Prostate gland (tissue), 2 donors: ENCODE measurements at regions not wholly inside any gene's neighbourhood (a gene's known extent, or its start where the extent isn't known, plus 50 kb on each side); places are given as distances from the start of the nearest gene placed in this dataset.

Experiments
- DNase-seq: peaks from one replicate; pipeline ENCODE4 v3.0.0-alpha.2; 2019; ENCODE audit warnings: low spot score
- H3K27ac ChIP-seq, 2 donors: fragments of 200-600 bp; sonication (generic); 2 replicates each; pipeline ENCODE4 v1.5.1; 2017 to 2019
- H3K27me3 ChIP-seq: fragments of 200-600 bp; sonication (generic); replicated peaks from 2 replicates; pipeline ENCODE4 v1.5.1; 2019; ENCODE audit not compliant: insufficient read depth
- H3K36me3 ChIP-seq, 2 donors: fragments of 200-600 bp; sonication (generic); 1 replicate in 1 of 2; 2 replicates in 1 of 2; pipeline versions ENCODE4 v1.5.1 to v1.8.1; 2017 to 2019
- H3K4me1 ChIP-seq: fragments of 200-600 bp; sonication (generic); replicated peaks from 2 replicates; pipeline ENCODE4 v1.5.1; 2019
- H3K4me3 ChIP-seq, 2 donors: fragments of 200-600 bp; sonication (generic); 2 replicates each; pipeline ENCODE4 v1.5.1; 2017 to 2019
- H3K9me3 ChIP-seq: fragments of 200-600 bp; sonication (generic); 2 replicates; pipeline ENCODE4 v1.5.1; 2017
- CTCF ChIP-seq, 4 experiments: fragments of 200-600 bp in 2 of 4; fragments of 450-650 bp in 2 of 4; sonication (generic) in 2 of 4; IDR thresholded peaks; 1 replicate in 3 of 4; 2 replicates in 1 of 4; pipeline ENCODE4 v1.5.1; 2016 to 2019; ENCODE audit warnings: antibody characterized with exemption in 4 of 4, mild to moderate bottlenecking in 2 of 4, moderate library complexity in 2 of 4
- POLR2A ChIP-seq: fragments of 450-650 bp; IDR thresholded peaks from one replicate; pipeline ENCODE4 v1.6.1; 2016; ENCODE audit warnings: antibody characterized with exemption, mild to moderate bottlenecking
- POLR2AphosphoS5 ChIP-seq: sonication (generic); formaldehyde crosslinking; IDR thresholded peaks from one replicate; pipeline ENCODE4 v1.6.1; 2017; ENCODE audit warnings: antibody characterized with exemption
- WGBS: methylation state at CpG from one replicate; pipeline ENCODE4 v1.1.5; 2018; 5-methylcytosine and 5-hydroxymethylcytosine counted together
- intact Hi-C: fragments of 100-400 bp; cut with DNase I; formaldehyde crosslinking; loops from one replicate; pipeline ENCODE4 v1.14.2; 2022

DNA sequence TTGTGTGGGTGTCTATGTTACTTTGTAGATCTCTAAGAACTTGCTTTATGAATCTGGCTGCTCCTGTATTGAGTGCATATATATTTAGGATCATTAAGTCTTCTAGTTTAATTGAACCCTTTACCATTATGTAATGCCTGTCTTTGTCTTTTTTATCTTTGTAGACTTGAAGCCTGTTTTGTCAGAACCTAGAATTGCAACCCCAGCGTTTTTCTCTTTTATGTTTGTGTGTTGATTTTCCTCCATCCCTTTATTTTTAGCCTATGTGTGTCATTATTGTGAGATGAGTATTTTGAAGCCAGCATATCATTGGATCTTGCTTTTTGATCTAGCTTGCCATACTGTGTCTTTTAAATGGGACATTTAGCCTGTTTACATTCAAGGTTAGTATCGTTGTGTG is 573.2 kb downstream of the BRINP3 start:
- Histone ChIP-seq H3K9me3 (no peaks in the 10 kb centered on the region), H3K27me3 (no peaks in the 10 kb centered on the region), H3K27ac (no peak overlapping the region), H3K4me1 (no peaks in the 10 kb centered on the region), H3K36me3 (no peaks in the 10 kb centered on the region), H3K4me3 (no peak overlapping the region)
- WGBS = 81% methylated on average over 2 of the region's 2 CpGs
- intact Hi-C loops = no loop called here
- no peak for DNase-seq
- no peak for TF ChIP-seq POLR2AphosphoS5
- TF ChIP-seq CTCF (IDR thresholded peaks at IDR 0.05) = no peak
- no peak for TF ChIP-seq POLR2A

DNA sequence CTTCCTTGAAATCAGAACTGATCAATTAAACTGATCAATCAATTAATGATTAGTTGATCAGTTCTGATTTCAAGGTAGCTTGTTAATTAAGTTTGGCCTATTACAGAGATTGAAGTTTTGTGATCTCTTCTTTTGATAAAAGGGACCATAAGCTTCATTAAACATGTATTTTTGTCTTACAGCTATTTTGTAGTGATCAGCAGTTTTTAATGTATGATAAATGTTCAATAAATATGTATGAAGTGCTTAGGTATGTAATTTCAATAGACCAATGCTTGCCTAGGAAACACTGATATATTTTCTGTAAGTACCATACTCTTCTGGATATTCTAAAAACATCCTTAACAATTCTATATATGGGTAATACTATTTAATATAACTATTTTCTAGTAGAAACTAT is 569.6 kb downstream of the BRINP3 start:
- TF ChIP-seq CTCF (IDR thresholded peaks at IDR 0.05) = no peak
- TF ChIP-seq POLR2AphosphoS5 = no peak
- no peak for TF ChIP-seq POLR2A
- Histone ChIP-seq H3K4me3 (no peak overlapping the region), H3K27ac (no peak overlapping the region), H3K4me1 (no peaks in the 10 kb centered on the region), H3K27me3 (no peaks in the 10 kb centered on the region), H3K9me3 (no peaks in the 10 kb centered on the region), H3K36me3 (no peaks in the 10 kb centered on the region)
- DNase-seq = no peak
- intact Hi-C loops = no loop called here

DNA sequence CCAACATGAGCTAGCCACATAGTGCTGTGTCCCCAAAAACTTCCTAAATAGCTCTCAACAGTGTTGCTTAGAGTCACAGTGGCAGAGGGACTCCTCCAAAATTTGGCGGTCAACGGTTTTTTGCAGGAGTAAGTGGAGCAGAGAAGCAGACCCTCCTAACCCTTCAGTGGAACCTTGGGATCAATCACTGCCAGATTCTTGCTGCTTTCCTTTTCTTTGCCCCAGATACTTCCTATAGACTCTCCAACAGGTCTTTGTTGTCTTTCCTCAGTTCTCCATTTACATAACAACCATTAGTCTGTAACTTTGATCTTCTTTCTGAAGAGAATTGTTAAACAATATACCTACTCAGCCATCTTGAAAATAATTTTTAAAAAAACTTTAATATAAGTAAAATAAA is 556.1 kb downstream of the BRINP3 start:
- Histone ChIP-seq H3K27ac (no peak overlapping the region), H3K27me3 (no peaks in the 10 kb centered on the region), H3K9me3 (no peaks in the 10 kb centered on the region), H3K4me1 (no peaks in the 10 kb centered on the region), H3K36me3 (no peaks in the 10 kb centered on the region), H3K4me3 (no peak overlapping the region)
- intact Hi-C loops = no loop called here
- no peak for DNase-seq
- WGBS = 91% methylated on average over 2 of the region's 2 CpGs
- TF ChIP-seq POLR2A = no peak
- no peak for TF ChIP-seq POLR2AphosphoS5
- TF ChIP-seq CTCF (IDR thresholded peaks at IDR 0.05) = no peak

DNA sequence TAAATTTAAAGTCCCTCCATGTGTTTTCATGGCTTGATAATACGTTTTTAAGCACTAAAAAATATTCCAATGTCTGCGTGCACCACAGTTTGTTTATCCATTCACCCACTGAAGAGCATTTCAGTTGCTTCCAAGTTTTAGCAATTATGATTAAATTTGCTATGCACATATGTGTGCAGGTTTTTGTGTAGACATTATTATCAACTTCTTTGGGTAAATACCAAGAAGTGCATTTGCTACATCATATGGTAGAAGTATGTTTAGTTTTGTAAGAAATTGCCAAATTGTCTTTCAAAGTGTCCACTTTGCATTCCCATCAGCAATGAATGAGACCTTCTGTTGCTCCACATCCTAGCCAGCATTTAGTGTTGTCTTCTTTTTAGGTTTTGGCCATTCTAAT is 550.0 kb downstream of the BRINP3 start:
- no peak for TF ChIP-seq POLR2A
- no peak for TF ChIP-seq POLR2AphosphoS5
- no peak for TF ChIP-seq CTCF (IDR thresholded peaks at IDR 0.05)
- WGBS = 81% methylated on average over 2 of the region's 2 CpGs
- no peak overlapping the region for H3K4me3 ChIP-seq
- no peaks in the 10 kb centered on the region for H3K36me3 ChIP-seq
- no peak for DNase-seq
- no peaks in the 10 kb centered on the region for H3K9me3 ChIP-seq
- no peaks in the 10 kb centered on the region for H3K4me1 ChIP-seq
- intact Hi-C loops = no loop called here
- H3K27ac ChIP-seq = no peak overlapping the region
- no peaks in the 10 kb centered on the region for H3K27me3 ChIP-seq

GRCh38 chr1:189929501-189930099 is 548.1 kb downstream of the BRINP3 start:
- Histone ChIP-seq H3K36me3 (no peaks in the 10 kb centered on the region), H3K27me3 (no peaks in the 10 kb centered on the region), H3K27ac (no peak overlapping the region), H3K4me3 (no peak overlapping the region), H3K9me3 (no peaks in the 10 kb centered on the region), H3K4me1 (no peaks in the 10 kb centered on the region)
- DNase-seq = no peak
- intact Hi-C loops = no loop called here
- WGBS = 74% methylated on average over 6 of the region's 6 CpGs
- TF ChIP-seq POLR2AphosphoS5 (no peak), CTCF (IDR thresholded peaks at IDR 0.05) (no peak), POLR2A (no peak)
